HFFc6 (cell line): ENCODE measurements at regions not wholly inside any gene's neighbourhood (a gene's known extent, or its start where the extent isn't known, plus 50 kb on each side); places are given as distances from the start of the nearest gene placed in this dataset.

ENCODE experiments used
- DNase-seq: peaks from one replicate; pipeline ENCODE4 v3.0.0-alpha.2; 2018
- H3K27ac Mint-ChIP-seq: 2 replicates; pipeline ENCODE4 v1.8.0; 2020; ENCODE audit warnings: mild to moderate bottlenecking, mixed read lengths
- H3K27me3 Mint-ChIP-seq: 2 replicates; pipeline ENCODE4 v1.8.0; 2021; ENCODE audit warnings: mild to moderate bottlenecking, moderate library complexity, mixed read lengths; ENCODE audit not compliant: insufficient read depth
- H3K36me3 Mint-ChIP-seq: 2 replicates; pipeline ENCODE4 v1.8.0; 2021; ENCODE audit warnings: low read depth, mixed read lengths
- H3K4me1 Mint-ChIP-seq: 2 replicates; pipeline ENCODE4 v1.8.0; 2020; ENCODE audit warnings: low read depth, mixed read lengths
- H3K4me3 Mint-ChIP-seq: 2 replicates; pipeline ENCODE4 v1.8.0; 2020; ENCODE audit warnings: mild to moderate bottlenecking, moderate library complexity, mixed read lengths
- H3K9me3 Mint-ChIP-seq: 2 replicates; pipeline ENCODE4 v1.8.0; 2020; ENCODE audit warnings: mild to moderate bottlenecking, mixed read lengths
- TF ChIP-seq, protein P1 (sequence below): fragments of 200-600 bp; sonication (generic); IDR thresholded peaks from 2 replicates; pipeline ENCODE4 v1.5.0; 2021; ENCODE audit warnings: antibody characterized with exemption, mild to moderate bottlenecking

DNA sequence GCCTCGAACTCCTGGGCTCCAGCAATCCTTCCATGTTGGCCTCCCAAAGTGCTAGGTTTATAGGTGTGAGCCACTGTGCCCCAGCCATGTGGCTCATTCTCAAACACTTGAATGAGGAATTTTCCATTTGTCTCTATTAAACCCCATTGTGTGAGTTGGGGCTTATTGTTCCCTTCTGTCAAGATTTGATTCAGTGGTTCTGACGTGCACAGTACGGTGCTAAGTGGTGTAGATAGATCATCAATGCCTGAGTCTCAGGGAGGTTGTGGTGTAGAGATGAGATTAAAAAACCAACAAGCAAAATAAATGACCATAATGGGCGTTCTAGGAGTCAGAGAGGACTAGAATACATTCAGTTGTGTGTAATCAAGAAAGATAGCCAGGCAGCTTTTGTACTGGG, 335.6 kb downstream of the PRL start:
- Mint-ChIP-seq H3K9me3 (no peaks in the 10 kb centered on the region), H3K4me1 (no peaks in the 10 kb centered on the region), H3K4me3 (no peak overlapping the region), H3K27ac (no peak overlapping the region), H3K36me3 (no peaks in the 10 kb centered on the region), H3K27me3 (peaks cover 2% of the 10 kb centered on the region; the same call in 1 of the 2 replicates)
- DNase-seq: no peak
- TF ChIP-seq, protein P1, sequence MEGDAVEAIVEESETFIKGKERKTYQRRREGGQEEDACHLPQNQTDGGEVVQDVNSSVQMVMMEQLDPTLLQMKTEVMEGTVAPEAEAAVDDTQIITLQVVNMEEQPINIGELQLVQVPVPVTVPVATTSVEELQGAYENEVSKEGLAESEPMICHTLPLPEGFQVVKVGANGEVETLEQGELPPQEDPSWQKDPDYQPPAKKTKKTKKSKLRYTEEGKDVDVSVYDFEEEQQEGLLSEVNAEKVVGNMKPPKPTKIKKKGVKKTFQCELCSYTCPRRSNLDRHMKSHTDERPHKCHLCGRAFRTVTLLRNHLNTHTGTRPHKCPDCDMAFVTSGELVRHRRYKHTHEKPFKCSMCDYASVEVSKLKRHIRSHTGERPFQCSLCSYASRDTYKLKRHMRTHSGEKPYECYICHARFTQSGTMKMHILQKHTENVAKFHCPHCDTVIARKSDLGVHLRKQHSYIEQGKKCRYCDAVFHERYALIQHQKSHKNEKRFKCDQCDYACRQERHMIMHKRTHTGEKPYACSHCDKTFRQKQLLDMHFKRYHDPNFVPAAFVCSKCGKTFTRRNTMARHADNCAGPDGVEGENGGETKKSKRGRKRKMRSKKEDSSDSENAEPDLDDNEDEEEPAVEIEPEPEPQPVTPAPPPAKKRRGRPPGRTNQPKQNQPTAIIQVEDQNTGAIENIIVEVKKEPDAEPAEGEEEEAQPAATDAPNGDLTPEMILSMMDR: no peak

DNA sequence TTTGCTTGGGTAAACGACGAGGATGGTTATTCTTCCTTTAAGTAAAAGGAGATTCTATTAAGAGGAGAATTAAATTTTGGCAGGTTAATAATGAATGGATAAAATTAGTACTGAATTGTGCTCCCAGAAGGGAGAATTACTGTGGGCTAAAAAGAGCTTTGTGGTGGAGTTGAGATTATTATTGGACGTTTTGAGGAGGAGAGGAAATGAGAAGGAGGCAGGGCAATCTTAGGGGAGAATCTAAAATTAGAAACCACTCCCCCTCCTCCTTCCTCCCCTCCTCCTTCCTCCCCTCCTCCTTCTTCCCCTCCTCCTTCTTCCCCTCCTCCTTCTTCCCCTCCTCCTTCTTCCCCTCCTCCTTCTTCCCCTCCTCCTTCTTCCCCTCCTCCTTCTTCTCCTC, 331.8 kb downstream of the PRL start:
- Mint-ChIP-seq H3K36me3 (no peaks in the 10 kb centered on the region), H3K9me3 (no peaks in the 10 kb centered on the region), H3K4me1 (no peaks in the 10 kb centered on the region), H3K27me3 (peaks cover 4% of the 10 kb centered on the region; the same call in 1 of the 2 replicates), H3K27ac (no peak overlapping the region), H3K4me3 (no peak overlapping the region)
- TF ChIP-seq, protein P1: no peak
- no peak for DNase-seq

DNA sequence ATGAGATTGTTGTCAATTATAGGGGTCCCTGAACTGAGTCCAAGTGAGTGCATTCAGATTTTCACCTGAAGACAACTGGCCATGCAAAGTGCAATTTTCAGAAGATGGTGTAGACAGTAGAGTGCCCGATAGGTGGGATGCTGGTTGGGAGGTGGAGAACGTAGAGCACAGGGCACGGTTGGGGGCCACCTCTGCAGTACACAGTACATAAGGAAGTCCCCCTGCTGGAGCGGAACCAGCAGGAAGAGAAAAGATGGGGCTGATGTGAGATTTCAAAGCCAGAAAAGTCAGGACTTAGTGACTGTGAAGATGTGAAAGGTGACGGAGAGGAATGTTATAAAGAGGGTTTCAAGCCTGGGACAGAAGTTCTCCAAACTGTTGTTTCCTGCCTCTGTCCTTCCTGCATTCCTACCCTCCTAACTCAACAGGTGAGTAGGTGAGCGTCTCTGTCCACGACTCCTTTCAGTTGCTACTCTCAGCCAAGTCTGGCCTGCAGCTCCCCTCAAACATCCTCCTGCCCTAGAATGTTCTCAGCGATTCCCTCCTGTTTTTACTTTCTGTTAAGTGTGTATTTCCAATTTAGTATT, 330.8 kb downstream of the PRL start:
- TF ChIP-seq, protein P1: no peak
- peaks cover 4% of the 10 kb centered on the region; the same call in 1 of the 2 replicates for H3K27me3 Mint-ChIP-seq
- DNase-seq: no peak
- H3K9me3 Mint-ChIP-seq: no peaks in the 10 kb centered on the region
- H3K4me1 Mint-ChIP-seq: no peaks in the 10 kb centered on the region
- H3K36me3 Mint-ChIP-seq: no peaks in the 10 kb centered on the region
- no peak overlapping the region for H3K27ac Mint-ChIP-seq
- no peak overlapping the region for H3K4me3 Mint-ChIP-seq

DNA sequence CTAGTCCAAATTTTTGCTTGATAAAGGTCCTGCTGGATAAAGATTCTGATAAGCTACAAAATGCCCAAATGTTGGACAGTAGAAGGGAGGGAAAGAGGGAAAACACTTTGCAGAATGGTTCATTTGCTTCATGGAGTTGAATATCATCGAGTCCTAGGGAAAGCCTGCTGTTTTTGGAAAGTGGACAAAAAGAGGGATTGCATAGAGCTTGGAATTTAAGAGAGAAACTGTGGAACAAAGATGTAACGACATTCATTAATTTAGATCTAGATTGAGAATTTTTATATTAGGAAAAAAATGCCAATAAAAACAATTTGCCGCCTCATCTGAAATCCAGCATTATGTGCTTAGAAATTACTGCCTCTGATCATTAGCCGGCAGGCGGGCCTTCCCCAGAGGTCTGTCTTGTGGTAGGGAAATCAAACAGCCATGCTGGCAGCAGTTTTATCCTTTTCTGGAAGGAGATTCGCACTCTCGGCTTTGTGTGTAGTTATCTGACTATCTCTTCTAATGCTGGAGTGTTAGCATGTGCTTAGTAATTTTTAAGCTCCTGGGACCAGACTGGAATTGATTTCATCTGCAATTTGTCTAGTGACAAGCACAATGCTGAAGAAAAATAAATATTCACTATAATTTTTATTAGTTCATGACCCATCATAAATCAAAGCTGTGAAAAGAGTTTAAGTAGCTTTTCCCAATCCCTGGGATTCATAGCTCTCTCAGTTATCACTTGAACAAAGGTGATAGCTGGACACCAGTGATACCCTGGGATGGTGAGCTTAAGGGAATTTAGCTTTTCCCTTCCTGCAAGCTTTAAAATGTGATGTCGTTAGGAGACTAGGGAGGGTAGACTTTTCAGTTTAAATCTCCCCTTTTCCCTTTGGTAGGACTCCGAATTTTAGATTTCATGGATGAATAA, 329.5 kb downstream of the PRL start:
- TF ChIP-seq, protein P1: no peak
- Mint-ChIP-seq H3K4me1 (no peaks in the 10 kb centered on the region), H3K36me3 (no peaks in the 10 kb centered on the region), H3K27ac (no peak overlapping the region), H3K27me3 (peaks cover 4% of the 10 kb centered on the region; the same call in 1 of the 2 replicates), H3K9me3 (no peaks in the 10 kb centered on the region), H3K4me3 (no peak overlapping the region)
- DNase-seq: no peak

DNA sequence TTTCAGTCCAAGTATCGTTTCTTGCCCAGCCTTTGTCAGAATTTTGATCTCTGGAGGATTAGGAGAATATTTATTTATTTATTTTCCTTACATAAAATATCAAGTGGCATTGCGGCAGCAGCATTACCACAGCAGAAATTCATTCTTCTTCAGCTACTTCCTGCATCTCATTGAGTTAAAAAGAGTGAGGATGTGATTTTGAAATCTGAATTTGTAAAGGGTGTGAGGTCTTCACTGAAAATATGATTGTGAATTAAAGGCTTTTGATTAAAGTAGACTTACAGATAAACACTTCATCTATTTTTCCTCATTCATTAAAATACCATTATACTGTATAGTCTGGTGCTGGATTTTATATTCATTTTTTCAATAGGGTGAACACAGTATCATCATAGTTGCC, 328.4 kb downstream of the PRL start:
- no peaks in the 10 kb centered on the region for H3K4me1 Mint-ChIP-seq
- TF ChIP-seq, protein P1: no peak
- no peak overlapping the region for H3K4me3 Mint-ChIP-seq
- H3K36me3 Mint-ChIP-seq: no peaks in the 10 kb centered on the region
- H3K9me3 Mint-ChIP-seq: no peaks in the 10 kb centered on the region
- no peak overlapping the region for H3K27ac Mint-ChIP-seq
- no peak for DNase-seq
- H3K27me3 Mint-ChIP-seq: peaks cover 4% of the 10 kb centered on the region; the same call in 1 of the 2 replicates
